ENCODE measurements at regions not wholly inside any gene's neighbourhood (a gene's known extent, or its start where the extent isn't known, plus 50 kb on each side); places are given as distances from the start of the nearest gene placed in this dataset.

GRCh38 chr9:89946741-89947140 is 341.9 kb downstream of the GADD45G start:
- no TSS peak for BruUV-seq (replicated peaks)
- Histone ChIP-seq H2AFZ (ENCODE audit: low read depth, low read length, poor library complexity, severe bottlenecking) (no peak overlapping the region), H3K79me2 (ENCODE audit: insufficient read depth, low read length) (no peaks in the 10 kb centered on the region), H3K9ac (ENCODE audit: low read length) (no peak overlapping the region), H3K36me3 (ENCODE audit: control insufficient read depth in 1 of 2, insufficient read depth in 2 of 2, low read length in 2 of 2) (no peaks in the 10 kb centered on the region), H3K9me3 (ENCODE audit: control insufficient read depth in 1 of 2, insufficient read depth in 1 of 2, low read depth in 1 of 2, low read length in 2 of 2) (no peaks in the 10 kb centered on the region), H3K9me2 (ENCODE audit: insufficient read depth) (no peaks in the 10 kb centered on the region), H3K27ac (ENCODE audit: low read depth, low read length) (no peak overlapping the region), H3K4me1 (ENCODE audit: control insufficient read depth in 1 of 2, insufficient read depth in 2 of 2, low read length in 2 of 2) (no peaks in the 10 kb centered on the region), H3K4me2 (ENCODE audit: low read length) (no peak overlapping the region), H3K4me3 (replicated peaks in 1 of 2; ENCODE audit: low read depth in 1 of 2, low read length in 2 of 2) (no peak overlapping the region), H4K20me1 (ENCODE audit: insufficient read depth) (no peaks in the 10 kb centered on the region), H3K27me3 (ENCODE audit: insufficient read depth, low read length) (peaks cover 35% of the 10 kb centered on the region)
- ChIA-PET RAD21 (ENCODE audit: low non-redundant PET in 1 of 2, low total read pairs in 2 of 2, uncharacterized antibody in 2 of 2, unreplicated experiment in 2 of 2) (no interaction called here), POLR2A (no interaction called here), CTCF (no interaction called here)
- intact Hi-C loops (cut with micrococcal nuclease) = no loop called here
- TF ChIP-seq FOSL1 (IDR thresholded peaks at IDR 0.05; ENCODE audit: low read depth) (no peak), CBX3 (IDR thresholded peaks at IDR 0.05; ENCODE audit: low read depth) (no peak), EZH2 (IDR thresholded peaks at IDR 0.05) (no peak), EZH2phosphoT487 (IDR thresholded peaks at IDR 0.05; ENCODE audit: borderline replicate concordance) (no peak), YY1 (IDR thresholded peaks at IDR 0.05; ENCODE audit: extremely low read depth, insufficient replicate concordance, low read depth, low read length) (no peak), ATF3 (IDR thresholded peaks at IDR 0.05) (no peak), ZFX (IDR thresholded peaks at IDR 0.05) (no peak), ZNF274 (IDR thresholded peaks at IDR 0.05; ENCODE audit: low read depth, low read length) (no peak)
- TF ChIP-seq, protein P1, sequence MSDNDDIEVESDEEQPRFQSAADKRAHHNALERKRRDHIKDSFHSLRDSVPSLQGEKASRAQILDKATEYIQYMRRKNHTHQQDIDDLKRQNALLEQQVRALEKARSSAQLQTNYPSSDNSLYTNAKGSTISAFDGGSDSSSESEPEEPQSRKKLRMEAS (IDR thresholded peaks at IDR 0.05) = no peak
- TF ChIP-seq, protein P2, sequence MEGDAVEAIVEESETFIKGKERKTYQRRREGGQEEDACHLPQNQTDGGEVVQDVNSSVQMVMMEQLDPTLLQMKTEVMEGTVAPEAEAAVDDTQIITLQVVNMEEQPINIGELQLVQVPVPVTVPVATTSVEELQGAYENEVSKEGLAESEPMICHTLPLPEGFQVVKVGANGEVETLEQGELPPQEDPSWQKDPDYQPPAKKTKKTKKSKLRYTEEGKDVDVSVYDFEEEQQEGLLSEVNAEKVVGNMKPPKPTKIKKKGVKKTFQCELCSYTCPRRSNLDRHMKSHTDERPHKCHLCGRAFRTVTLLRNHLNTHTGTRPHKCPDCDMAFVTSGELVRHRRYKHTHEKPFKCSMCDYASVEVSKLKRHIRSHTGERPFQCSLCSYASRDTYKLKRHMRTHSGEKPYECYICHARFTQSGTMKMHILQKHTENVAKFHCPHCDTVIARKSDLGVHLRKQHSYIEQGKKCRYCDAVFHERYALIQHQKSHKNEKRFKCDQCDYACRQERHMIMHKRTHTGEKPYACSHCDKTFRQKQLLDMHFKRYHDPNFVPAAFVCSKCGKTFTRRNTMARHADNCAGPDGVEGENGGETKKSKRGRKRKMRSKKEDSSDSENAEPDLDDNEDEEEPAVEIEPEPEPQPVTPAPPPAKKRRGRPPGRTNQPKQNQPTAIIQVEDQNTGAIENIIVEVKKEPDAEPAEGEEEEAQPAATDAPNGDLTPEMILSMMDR (IDR thresholded peaks at IDR 0.05 in 2 of 3, conservative IDR thresholded peaks at IDR 0.05 in 1 of 3; ENCODE audit: borderline replicate concordance in 1 of 3, insufficient read depth in 1 of 3, low read depth in 2 of 3, low read length in 2 of 3) = no peak
- ATAC-seq (no peak), DNase-seq (ENCODE audit: low read depth, low spot score) (no peak)
